Brain microvascular endothelial cell (primary cell): ENCODE measurements at regions not wholly inside any gene's neighbourhood (a gene's known extent, or its start where the extent isn't known, plus 50 kb on each side); places are given as distances from the start of the nearest gene placed in this dataset.

Experiments used
- DNase-seq: peaks from one replicate; pipeline ENCODE4 v3.0.0-alpha.2; 2020
- H3K27ac ChIP-seq: fragments of 250-450 bp; sonication (Bioruptor Pico); 2 replicates; pipeline ENCODE4 v1.5.1; 2020; ENCODE audit warnings: mild to moderate bottlenecking, moderate library complexity
- H3K27me3 ChIP-seq: fragments of 250-450 bp; sonication (Bioruptor Pico); replicated peaks from 2 replicates; pipeline ENCODE4 v1.5.1; 2020; ENCODE audit warnings: mild to moderate bottlenecking
- H3K36me3 ChIP-seq: fragments of 250-450 bp; sonication (Bioruptor Pico); replicated peaks from 2 replicates; pipeline ENCODE4 v1.5.1; 2020; ENCODE audit warnings: mild to moderate bottlenecking
- H3K4me3 ChIP-seq: 2 replicates; pipeline ENCODE4 v1.5.1; 2011; ENCODE audit warnings: low read depth, mild to moderate bottlenecking, control low read depth, low read length, moderate library complexity
- in situ Hi-C: cut with HindIII; loops from 2 replicates; pipeline ENCODE4 v1.10.0; 2017; ENCODE audit warnings: low sequenced_read_pairs, low pct_ligation_motif_present
- TF ChIP-seq, protein P1 (sequence below): IDR thresholded peaks from 2 replicates; pipeline ENCODE4 v1.5.1; 2011; ENCODE audit warnings: low read depth, mild to moderate bottlenecking, moderate library complexity, low read length, control low read depth, inconsistent platforms; ENCODE audit errors: missing control alignments

DNA sequence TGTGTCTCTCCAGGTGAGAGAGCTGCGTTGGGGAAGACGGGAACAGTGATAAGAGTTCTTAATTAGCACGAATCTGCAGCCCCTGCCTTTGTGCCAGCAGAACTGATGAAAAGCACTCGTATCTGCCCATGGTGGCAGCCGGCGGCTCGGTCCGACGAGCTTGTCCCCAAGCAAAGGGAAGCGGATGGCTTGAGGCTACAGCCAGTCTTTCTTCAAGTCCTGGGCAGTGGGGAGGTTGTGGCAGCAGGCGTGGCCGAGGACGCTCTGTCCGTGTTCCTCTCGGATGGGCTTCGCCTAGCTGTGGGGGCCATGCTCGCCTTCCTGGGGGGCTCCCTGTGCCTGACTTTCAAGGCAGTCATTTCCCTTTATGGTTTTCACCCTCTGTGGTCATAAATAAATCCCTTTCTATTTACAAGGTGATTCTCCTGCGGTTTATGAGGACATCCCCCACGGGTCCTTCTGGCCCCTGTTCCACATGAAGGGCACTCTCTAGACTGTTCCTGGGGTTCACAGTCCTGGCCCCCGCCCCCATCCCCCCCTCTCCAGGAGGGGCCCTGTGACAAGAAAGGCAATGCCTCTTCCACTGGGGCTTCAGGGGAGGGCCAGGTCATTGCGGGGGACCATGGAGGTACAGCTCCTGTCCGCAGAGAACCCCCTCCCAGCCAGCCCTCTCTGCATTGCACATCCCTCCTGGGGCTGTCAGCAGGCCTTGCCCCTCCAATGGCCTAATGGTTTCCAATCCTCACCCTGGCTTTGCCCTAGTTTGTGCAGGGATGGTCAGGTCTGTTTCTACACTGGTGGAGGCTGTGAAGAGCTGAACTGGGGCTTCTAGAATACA, 1212.3 kb downstream of the BRD1 start:
- DNase-seq: no peak
- TF ChIP-seq, protein P1, sequence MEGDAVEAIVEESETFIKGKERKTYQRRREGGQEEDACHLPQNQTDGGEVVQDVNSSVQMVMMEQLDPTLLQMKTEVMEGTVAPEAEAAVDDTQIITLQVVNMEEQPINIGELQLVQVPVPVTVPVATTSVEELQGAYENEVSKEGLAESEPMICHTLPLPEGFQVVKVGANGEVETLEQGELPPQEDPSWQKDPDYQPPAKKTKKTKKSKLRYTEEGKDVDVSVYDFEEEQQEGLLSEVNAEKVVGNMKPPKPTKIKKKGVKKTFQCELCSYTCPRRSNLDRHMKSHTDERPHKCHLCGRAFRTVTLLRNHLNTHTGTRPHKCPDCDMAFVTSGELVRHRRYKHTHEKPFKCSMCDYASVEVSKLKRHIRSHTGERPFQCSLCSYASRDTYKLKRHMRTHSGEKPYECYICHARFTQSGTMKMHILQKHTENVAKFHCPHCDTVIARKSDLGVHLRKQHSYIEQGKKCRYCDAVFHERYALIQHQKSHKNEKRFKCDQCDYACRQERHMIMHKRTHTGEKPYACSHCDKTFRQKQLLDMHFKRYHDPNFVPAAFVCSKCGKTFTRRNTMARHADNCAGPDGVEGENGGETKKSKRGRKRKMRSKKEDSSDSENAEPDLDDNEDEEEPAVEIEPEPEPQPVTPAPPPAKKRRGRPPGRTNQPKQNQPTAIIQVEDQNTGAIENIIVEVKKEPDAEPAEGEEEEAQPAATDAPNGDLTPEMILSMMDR: no peak
- H3K27me3 ChIP-seq: no peaks in the 10 kb centered on the region
- H3K27ac ChIP-seq: no peak overlapping the region
- no peaks in the 10 kb centered on the region for H3K36me3 ChIP-seq
- H3K4me3 ChIP-seq: no peak overlapping the region
- in situ Hi-C loops: no loop called here

DNA sequence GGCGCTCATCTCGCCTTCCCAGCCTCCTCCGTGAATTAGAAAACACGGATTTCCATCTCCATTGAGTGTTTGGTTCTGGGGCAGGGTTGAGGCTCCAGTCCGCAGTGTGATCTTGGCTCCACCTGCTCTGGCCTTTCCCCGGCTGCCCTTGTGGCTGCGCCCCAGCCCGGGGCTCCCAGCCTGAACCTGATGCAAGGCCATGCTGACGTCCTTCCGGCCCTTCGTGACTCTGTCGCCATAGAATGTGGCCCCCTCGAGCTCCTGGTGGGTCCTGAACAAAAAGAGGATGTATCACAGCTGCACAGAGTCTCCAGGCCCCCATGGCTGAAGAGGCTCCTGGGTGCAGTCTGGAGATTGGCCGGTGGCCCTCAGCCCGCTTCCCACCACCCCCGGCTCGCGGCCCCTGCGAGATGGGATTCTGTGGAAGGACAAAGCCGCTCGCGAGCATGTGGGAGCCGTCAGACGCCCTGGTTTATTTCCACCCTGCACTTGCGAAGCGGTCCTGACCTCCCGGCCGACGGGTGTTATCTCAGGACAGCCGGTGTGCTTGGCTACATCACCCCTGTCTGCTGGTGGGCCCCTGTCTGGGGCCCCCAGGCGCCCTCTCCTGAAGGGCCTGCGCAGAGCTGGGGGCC, 1214.0 kb downstream of the BRD1 start:
- no peak for DNase-seq
- in situ Hi-C loops: no loop called here
- no peaks in the 10 kb centered on the region for H3K36me3 ChIP-seq
- TF ChIP-seq, protein P1: no peak
- H3K4me3 ChIP-seq: no peak overlapping the region
- H3K27ac ChIP-seq: no peak overlapping the region
- H3K27me3 ChIP-seq: no peaks in the 10 kb centered on the region

DNA sequence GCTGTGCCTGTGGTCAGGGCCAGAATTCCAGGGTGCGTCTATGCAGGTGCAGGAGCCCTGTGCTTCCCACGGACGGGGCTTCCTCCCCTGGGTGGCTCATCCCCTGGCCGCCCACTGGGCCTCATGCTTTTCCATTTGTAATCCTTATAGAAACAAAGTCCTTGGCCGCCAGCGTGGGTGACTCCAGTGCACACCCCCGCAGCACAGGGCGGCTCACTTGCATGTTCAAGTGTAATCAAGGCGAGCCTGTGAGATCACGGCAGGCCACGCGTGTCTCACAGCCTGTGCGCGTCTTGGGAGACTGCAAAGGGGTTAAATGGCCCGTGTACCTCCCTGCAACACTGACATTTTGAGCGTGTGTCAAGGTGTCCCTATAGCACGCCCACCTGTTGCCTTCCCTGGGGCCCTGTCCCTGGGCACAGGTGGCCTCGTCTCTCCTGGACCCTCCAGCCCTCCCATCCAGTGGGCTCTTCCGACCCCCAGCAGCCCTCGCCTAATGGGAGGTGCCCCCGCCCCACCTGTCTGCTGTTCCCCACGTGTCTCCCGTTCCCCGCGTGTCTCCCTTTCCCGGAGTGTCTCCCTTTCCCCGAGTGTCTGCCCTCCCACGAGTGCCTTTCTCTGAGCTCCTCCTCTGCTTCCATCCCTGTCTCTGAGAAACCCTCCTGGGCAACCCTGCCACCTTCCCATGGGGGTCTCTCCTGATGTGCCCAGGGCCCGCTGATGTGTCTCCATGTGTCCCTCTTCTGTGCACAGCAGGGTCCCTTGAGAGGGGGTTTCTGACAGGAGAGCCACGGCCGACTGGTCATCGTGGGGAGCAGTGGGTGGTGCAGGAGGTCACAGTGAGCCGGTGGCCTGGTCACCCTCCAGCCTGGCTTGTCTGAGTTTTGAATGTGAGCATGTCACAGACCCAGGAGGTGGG, 1215.3 kb downstream of the BRD1 start:
- in situ Hi-C loops: no loop called here
- Histone ChIP-seq H3K4me3 (no peak overlapping the region), H3K36me3 (no peaks in the 10 kb centered on the region), H3K27me3 (no peaks in the 10 kb centered on the region), H3K27ac (no peak overlapping the region)
- TF ChIP-seq, protein P1: no peak
- DNase-seq: no peak

DNA sequence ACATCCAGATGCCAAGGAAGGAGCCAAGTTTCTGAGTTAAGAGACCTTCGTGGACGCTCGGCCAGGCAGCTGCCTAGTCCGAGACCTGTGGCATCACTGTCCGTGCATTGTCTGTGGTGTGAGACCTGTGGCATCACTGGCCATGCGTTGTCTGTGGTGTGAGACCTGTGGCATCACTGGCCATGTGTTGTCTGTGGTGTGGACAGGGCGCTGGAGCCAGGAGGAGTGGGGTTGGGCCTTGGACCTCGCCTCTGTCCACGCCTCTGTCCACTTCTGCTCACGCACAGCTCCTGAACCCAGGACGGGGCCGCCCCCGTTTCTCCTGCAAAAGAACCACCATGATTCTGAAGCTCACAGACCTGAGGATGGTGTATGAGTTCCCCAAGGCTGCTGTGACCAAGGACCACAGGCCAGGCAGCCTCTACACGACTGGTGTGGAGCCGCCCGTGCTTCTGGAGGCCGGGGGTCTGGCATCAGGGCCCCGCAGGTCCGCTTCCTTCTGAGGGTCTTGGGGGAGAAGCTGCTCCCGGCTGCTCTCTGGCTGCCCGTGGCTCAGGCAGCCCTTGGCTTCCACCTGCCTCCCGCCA, 1218.3 kb downstream of the BRD1 start:
- H3K27me3 ChIP-seq: no peaks in the 10 kb centered on the region
- H3K4me3 ChIP-seq: no peak overlapping the region
- no peak for DNase-seq
- in situ Hi-C loops: no loop called here
- H3K36me3 ChIP-seq: no peaks in the 10 kb centered on the region
- TF ChIP-seq, protein P1: no peak
- no peak overlapping the region for H3K27ac ChIP-seq

DNA sequence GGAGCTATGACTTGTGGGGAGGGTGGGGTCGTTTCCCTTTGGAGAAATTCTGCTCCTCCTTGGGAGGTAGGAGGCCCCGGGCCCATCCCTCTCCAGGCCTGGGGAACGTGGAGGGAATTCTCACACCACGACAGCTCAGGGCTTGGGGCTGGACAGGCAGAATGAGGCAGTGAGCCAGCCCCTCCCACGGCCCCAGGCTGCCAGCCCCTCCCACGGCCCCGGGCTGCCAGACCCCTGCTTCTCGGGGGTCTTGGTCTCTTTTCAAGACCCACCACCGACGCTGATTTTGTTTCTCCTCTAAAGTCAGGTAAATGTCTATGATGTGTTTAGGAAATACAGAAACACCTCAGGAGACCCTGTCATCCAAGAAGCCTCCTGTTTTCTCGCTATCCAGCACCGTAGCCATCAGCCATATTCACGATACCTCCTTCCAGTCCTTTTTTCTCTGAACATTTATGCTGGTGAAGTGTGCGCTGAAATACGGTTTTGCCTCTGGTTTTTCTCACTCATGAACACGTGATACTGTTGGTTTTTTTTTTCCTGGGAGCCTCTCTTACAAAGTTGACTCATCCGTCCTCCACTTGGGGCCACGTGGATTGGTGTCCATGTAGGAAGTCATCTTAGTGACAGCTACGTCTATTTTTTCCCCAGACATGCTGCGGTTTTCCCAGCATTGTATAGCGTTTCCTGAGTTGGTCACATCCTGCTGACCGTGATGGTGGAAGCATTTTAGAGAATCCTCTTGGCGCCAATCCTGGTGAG, 1219.6 kb downstream of the BRD1 start:
- H3K27ac ChIP-seq: no peak overlapping the region
- in situ Hi-C loops: no loop called here
- TF ChIP-seq, protein P1: no peak
- H3K4me3 ChIP-seq: no peak overlapping the region
- no peaks in the 10 kb centered on the region for H3K36me3 ChIP-seq
- H3K27me3 ChIP-seq: no peaks in the 10 kb centered on the region
- no peak for DNase-seq
